DMS 273 (cell line): ENCODE measurements at regions not wholly inside any gene's neighbourhood (a gene's known extent, or its start where the extent isn't known, plus 50 kb on each side); places are given as distances from the start of the nearest gene placed in this dataset.
"Not testable (repeated sequence)": the region's sequence is repeated elsewhere in the genome, so short reads cannot be mapped to it uniquely, and the experiment has no call there.

Experiments
- DNase-seq: peaks from one replicate; lab custom pipeline; 2025; ENCODE audit not compliant: unreplicated experiment; lab: John Stamatoyannopoulos, UW

DNA sequence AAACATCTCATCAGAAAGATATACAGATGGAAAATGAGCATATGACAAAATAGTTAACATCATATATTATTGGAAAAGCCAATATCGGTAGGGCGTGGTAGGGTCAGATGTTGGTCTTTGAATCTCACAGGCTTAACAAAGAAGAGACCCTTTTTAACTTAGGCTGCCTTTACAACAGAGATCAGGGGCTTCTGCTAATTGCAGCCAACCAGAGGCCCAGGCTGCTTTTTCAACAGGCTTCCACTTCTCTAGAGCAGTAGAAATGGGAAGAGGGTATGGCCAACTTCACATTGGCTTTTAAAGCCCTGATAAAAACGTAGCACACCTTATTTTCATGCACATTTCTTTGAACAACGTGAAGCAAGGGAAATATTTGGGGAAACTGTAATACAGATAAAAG, 764.3 kb upstream of the CTNND2 start:
- DNase-seq = no peak

DNA sequence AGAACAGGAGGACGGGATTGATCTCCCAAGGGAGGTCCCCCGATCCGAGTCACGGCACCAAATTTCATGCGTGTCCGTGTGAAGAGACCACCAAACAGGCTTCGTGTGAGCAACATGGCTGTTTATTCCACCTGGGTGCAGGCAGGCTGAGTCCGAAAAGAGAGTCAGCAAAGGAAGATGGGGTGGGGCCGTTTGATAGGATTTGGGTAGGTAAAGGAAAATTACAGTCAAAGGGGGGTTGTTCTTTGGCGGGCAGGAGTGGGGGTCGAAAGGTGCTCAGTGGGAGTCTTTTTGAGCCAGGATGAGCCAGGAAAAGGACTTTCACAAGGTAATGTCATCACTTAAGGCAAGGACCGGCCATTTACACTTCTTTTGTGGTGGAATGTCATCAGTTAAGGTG, 763.6 kb upstream of the CTNND2 start:
- DNase-seq = not testable (repeated sequence)

DNA sequence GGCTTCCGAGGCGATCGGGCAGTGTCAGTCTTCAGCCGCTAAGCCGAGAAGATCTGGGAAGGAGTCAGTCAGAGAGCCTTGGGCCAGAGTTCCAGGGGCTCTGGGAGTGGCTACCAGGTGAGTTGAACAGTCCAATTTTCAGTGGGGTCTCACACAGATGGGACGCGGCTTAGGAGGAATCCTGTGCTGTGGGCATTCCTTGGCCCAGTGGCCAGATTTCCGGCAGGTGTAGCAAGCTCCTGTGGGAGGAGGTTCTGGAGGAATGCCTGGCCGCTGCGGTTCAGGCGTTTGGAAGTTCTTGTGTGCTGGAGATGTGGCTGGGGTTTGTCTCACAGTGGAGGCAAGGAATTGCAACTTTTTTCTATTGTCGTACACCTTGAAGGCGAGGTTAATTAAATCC, 761.5 kb upstream of the CTNND2 start:
- DNase-seq = not testable (repeated sequence)

GRCh38 chr5:12662545-12663314, 758.5 kb upstream of the CTNND2 start:
- no peak for DNase-seq

DNA sequence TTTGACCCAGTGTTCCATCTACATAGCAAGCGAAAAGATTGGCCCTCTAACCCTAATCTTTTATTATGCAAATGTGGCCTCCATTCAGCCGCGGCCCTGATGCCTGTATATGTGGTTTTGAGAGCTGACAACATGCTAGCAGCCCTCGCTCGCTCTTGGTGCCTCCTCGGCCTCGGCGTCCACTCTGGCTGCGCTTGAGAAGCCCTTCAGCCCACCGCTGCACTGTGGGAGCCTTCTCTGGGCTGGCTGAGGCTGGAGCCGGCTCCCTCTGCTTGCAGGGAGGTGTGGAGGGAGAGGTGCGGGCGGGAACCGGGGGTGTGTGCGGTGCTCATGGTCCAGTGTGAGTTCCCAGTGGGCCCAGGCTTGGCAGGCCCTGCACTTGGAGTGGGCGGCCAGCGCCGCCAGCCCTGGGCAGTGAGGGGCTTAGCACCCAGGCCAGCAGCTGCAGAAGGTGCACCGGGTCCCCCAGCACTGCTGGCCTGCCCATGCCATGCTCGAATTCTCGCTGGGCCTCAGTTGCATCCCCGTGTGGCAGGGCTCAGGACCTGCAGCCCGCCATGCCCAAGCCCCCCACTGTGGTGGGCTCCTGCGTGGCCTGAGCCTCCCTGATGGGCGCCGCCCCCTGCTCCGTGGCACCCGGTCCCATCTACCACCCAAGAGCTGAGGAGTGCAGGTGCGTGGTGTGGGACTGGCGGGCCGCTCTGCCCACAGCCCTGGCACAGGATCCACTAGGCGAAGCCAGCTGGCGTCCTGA, 757.5 kb upstream of the CTNND2 start:
- DNase-seq = no peak

DNA sequence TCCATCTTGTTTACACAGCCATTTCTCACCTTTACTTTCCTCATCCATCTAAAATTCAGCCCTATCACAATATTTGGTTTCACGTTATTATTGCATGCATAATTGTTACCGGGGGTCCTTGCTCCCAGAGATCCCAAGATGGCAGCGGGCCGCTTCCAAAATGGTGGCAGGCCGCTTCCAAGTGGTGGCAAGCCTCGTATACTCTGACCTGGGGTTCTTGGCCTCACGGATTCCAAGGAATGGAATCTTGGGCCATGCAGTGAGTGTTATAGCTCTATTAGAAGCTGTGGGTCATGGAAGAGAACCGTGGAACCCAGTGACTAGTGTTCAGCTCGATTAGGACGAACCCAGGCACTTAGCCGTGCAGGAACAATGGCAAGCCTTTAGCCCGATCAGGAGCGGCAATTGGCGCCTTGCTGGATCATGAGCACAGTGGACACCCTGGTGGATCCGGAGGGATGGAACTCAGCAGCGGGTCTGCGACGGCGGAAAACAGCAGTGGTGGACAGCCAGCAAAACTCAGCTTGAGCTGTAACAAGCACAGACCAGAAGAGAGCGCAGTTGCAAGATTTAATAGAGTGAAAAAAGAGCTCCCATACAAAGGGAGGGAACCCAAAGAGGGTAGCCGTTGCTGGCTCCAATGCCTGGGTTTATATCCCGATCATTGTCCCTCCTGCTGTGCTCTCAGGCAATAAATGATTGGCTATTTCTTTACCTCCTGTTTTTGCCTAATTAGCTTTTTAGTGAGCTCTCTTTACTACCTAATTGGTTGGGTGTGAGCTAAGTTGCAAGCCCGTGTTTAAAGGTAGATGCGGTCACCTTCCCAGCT, 756.2 kb upstream of the CTNND2 start:
- DNase-seq = not testable (repeated sequence)

DNA sequence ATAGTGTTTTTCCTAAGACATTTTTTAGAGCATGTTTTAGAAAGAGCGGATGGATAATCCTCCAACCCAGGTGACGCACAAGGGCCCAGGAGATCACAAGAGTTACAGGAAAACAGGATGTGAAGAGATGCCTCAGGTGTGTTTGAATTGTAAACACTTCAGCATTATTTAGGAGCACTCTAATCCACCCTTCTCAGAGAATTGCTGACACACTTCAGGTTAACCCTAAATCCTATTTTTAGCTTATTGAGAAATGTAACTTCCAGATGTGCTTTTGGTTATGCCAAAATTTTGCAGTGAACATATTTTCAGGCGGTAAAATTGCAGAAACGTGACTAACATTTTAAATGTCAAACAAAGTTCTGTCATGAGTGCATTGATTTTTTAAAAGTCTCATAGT, 755.4 kb upstream of the CTNND2 start:
- DNase-seq = no peak

DNA sequence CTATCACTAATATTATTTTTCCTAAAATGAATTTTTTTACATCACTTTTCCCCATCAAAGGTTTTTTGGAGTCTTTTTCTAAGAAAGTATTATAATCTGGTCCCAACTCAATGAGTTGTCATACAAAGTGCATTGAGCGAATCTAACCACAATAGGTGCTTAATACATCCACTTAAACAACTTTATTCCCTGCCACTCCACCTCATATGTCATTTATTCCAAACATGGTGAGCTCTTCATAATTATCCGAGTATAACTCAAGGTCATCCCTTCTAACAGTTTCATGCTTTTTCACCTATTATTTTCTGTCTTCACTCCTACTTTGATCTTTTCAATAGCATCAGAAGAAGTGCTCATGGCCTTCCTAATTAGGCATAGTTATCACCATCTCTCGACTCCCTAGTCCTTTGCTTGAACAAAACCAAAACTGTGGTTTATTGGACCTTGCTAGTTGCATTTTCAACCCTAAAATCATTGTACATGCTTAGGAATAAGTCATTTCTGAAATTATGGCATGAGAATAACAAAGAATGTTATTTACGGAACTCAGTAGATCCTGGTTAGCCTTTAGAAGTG, 754.7 kb upstream of the CTNND2 start:
- no peak for DNase-seq

DNA sequence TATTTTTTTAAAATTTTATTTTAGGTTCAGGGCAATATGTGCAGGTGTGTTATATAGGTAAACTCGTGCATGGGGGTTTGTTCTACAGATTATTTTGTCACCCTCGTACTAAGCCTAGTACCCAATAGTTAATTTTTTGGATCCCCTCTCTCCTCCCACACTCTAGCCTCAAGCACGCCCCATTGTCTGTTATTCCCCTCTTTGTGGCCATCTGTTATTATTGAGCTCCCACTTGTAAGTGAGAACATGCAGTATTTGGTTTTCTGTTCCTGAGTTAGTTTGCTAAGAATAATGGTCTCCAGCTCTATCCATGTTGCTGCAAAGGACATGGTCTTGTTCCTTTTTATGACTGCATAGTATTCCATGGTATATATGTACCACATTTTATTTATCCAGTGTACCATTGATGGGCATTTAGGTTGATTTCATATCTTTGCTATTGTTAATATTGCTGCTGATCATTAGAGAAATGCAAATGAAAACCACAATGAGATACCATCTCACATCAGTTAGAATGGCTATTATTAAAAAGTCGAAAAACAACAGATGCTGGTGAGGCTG, 753.7 kb upstream of the CTNND2 start:
- DNase-seq = not testable (repeated sequence)

GRCh38 chr5:12655675-12656074, 751.4 kb upstream of the CTNND2 start:
- DNase-seq = no peak

DNA sequence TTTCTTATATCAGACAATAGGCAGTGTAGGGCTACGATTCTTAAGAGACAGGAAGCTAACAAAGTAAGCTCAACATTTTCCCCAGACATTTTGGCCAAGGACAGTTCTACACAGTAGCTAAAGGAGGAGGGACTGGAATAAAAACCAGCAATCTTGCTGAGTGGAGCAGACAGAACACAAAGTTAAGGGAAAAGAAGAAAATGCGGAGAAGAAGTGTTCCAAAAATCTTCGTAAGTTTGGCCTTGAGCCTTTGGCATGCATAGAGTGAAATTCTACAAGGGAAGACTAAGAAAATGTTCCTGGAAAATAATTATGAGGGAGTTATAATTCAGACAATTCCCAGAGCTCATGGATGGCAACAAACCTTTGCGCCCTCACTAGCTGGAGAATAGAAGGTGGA, 748.0 kb upstream of the CTNND2 start:
- no peak for DNase-seq

DNA sequence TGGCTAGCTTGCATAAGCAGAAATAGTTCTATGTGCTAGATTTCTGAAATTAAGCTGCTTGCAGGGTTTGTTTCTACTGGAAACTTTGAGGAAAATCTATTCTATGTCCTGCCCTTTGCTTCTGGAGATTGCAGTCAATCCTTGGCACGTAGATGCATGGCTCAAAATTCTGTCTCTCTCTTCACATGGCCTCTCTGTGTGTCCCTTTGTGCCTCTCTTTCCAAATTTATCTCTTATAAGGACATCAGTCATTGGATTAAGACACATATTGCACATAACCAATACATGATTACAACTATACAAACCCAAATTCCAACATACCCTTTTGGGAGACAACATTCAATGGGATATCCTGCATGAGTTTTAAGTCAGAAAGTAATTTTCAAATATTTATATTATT, 744.3 kb upstream of the CTNND2 start:
- DNase-seq = no peak

- no peak for DNase-seq
Measured at GRCh38 chr5:12647613-12648012, 743.4 kb upstream of the CTNND2 start.

DNA sequence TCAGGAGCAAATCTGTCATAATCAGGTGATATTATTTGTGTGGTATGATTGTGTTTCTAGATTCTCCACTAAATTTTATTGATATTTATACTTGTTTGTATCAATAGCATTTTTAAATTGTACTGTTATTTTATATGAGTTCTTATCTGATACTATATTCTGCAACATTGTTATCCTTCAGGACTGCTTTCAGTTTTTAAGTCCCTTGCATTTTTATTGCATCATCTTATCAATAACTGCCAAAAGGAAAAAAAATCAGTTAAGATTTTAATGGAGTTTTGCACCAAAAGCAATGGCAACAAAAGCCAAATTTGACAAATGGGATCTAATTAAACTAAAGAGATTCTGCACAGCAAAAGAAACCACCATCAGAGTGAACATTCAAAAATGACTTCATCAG, 741.3 kb upstream of the CTNND2 start:
- no peak for DNase-seq

- no peak for DNase-seq
Measured at GRCh38 chr5:12636209-12636608, 732.0 kb upstream of the CTNND2 start.

DNA sequence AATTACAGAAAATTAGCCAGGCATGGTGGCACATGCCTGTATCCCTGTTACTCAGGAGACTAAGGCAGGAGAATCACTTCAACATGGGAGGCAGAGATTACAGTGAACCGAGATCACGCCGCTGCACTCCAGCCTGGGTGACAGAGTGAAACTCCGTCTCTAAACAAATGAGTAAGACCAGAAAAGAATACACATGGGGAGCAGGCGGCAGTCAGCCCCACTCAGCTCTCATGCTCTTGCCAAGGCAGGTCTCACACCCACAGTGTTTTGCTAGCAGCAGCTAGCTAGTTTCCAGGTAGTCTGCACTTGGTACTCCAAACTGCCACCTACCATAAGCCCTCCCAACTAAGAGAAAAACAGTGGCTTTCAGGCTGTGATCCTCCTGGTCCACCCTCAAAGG, 722.3 kb upstream of the CTNND2 start:
- DNase-seq = no peak

GRCh38 chr5:12625667-12626263, 721.5 kb upstream of the CTNND2 start:
- DNase-seq = no peak

DNA sequence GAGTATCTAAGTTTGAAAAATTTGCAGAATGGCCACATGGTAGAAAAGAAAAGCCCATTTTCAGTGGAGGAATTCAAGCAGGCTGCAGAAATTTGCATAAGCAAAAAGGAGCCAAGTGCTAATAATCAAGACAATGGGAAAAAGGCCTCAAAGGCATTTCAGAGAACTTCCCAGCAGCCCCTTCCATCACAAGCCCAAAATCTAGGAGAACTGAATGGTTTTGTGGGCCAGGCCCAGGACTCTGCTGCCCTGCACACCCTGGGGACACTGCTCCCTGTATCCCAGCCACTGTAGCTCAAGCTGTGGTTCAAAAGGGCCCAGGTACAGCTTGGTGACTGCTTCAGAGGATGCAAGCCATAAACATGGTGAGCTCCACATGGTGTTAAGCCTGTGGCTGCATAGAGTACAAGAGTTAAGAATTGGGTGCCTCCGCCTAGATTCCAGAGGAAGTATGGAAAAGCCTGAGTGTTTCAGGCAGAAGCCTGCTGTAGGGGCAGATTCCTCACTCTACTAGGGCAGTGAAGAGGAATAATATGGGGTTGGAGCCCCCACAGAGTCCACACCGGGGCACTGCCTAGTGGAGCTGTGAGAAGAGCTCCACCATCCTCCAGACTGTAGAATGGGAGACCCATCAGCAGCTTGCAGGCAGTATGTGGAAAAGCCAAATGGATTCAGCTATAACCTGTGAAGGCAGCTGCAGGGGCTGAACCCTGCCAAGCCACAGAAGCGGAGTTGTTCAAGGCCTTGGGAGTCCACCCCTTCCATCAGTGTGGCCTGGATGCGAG, 720.7 kb upstream of the CTNND2 start:
- no peak for DNase-seq

- no peak for DNase-seq
Measured at GRCh38 chr5:12623408-12623807, 719.2 kb upstream of the CTNND2 start.

- DNase-seq = no peak
Measured at GRCh38 chr5:12616093-12616492, 711.8 kb upstream of the CTNND2 start.
